ENCODE measurements at regions not wholly inside any gene's neighbourhood (a gene's known extent, or its start where the extent isn't known, plus 50 kb on each side); places are given as distances from the start of the nearest gene placed in this dataset.
"Not testable (repeated sequence)": the region's sequence is repeated elsewhere in the genome, so short reads cannot be mapped to it uniquely, and the experiment has no call there.

DNA sequence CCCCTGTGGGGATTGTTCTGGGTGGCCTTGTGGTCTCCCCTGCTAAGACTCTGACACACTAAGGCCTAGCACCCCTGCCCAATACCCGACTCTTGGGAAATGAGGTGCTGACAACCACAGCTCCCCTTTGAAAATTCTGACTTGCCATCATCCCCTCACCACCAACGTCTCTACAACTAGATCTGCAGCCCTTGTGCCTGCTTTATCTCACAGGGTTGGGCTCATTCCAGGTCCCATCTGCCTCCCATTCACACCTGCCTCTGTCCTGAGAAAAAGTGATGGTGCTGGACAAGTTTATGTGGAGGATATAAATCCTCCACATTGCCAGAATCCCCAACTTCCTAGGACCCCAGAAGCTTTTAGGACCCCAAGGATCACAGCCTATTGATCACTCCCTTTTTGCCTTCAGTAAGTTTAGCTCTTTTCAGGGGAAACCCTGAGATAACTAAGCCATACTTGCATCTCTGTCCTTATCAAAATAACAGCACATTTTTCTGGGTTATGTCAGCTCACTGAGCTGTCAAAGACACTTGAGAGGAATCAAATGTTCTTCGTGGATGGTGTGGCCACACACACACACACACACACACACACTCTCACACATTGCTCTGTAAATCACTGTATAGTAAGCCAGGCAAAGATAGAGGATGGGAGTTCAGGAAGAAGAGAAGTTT, 136.8 kb upstream of the CES5A start:
- no peak for DNase-seq

DNA sequence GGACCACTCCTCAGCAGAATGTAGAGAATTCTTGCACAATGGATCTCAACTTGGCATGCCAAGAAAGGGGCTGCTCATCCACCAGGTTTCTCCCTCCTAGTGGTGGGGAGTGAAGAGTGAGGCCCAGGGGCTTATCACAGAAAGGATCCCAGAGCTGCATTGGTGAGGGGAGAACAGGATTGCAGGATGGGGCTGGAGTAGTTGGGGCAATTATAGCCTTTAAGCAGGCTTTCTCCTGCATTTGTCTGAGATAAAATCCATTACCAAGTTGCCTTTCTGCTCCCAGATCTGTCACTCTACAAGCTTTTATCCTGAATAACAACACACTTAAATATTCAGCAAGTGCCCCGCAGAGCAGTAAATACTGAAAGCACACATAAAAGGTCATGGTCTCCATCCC, 130.8 kb upstream of the CES5A start:
- no peak for DNase-seq

DNA sequence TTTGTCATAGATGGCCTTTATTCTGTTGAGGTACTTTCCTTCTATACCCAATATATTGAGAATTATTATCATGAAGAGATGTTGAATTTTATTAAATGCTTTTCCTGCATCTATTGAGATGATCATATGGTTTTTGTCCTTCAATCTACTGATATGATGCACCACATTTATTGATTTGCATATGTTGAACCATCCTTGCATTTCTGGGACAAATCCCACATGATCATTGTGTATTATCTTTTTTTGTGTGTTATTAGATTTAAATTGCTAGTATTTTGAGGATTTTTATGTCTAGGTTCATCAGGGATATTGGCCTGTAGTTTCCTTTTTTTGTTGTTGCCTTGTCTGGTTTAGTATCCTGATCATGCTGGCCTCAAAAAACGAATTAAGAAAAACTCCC, 124.5 kb upstream of the CES5A start:
- DNase-seq, result no peak

DNA sequence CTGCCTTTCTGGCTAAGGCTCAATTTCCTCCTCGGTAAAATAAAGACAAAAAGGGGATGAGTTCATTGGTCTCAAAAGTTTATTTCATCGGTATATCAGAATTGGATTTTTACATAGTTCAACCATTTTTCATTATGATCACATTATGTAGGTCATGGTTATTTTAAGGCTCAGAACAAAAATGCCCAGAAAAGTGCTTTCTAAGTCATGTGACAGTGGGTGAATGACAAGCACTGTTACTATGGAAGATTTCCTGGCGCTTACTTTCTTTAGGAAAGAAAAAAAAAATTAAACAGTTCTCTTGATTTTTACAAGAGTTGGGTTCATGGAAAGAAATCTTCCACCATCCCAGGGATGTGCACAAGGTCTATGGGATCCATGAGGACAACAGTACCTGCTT, 117.9 kb upstream of the CES5A start:
- no peak for DNase-seq

DNA sequence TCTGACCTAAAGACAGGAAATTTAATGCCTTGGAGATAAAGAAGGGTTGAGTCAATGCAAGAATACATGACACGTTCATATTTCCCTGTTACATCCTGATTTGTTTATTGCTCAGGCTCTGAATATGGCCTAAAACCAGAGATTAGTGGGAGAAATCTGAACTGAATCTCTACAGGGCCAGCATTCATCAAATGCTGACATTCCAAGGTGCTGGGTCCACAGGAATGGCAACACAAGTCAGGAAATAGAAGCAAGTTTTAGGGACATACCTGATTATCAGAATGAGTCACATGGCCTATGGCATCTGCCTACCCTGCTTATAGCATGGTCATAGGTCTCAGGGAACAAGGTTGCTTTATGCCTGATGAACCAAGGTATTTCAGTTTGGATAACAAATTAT, 117.4 kb upstream of the CES5A start:
- DNase-seq, result no peak

DNA sequence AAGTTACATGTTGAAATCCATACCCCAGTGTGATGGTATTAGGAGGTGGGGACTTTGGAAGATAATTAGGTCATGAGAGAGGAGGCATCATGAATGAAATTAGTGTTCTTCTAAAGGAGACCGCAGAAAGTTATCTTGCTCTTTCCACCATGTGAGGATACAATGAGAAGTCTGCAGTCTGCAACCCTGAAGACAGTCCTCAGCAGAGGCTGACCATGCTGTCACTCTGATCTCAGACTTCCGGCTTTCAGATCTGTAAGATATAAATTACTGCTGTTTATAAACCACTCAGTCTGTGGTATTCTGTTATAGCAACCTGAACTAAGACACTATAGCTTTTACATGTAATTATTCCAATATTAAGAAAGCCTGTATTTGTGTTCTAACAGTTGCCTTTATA, 116.7 kb upstream of the CES5A start:
- DNase-seq, result no peak

DNA sequence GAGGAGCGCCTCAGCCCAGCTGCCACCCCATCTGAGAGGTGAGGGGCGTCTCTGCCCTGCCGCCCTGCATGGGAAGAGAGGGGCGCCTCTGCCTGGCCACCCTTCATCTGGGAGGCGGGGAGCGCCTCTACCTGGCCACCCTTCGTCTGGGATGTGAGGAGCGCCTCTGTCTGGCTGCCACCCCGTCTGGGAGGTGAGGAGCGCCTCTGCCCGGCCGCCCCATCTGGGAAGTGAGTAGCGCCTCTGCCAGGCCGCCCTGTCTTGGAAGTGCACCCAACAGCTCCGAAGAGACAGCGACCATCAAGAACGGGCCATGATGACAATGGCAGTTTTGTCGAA, 114.4 kb upstream of the CES5A start:
- no peak for DNase-seq

DNA sequence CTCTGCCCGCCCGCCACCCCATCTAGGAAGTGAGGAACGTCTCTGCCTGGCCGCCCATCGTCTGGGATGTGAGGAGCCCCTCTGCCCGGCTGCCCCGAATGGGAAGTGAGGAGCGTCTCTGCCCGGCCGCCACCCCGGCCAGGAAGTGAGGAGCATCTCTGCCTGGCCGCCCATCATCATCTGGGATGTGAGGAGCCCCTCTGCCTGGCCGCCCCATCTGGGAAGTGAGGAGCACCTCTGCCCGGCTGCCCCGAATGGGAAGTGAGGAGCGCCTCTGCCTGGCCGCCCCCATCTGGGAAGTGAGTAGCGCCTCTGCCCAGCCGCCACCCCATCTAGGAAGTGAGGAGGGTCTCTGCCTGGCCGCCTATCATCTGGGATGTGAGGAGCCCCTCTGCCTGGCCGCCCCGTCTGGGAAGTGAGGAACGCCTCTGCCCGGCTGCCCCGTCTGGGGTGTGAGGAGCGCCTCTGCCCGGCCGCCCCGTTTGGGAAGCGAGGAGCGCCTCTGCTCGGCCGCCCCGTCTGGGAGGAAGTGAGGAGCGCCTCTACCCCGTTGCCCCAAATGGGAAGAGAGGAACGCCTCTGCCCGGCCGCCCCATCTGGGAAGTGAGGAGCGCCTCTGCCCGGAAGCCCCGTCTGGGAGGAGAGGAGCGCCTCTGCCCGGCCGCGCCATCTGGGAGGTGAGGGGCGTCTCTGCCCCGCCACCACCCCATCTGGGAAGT, 113.8 kb upstream of the CES5A start:
- DNase-seq, result not testable (repeated sequence)

DNA sequence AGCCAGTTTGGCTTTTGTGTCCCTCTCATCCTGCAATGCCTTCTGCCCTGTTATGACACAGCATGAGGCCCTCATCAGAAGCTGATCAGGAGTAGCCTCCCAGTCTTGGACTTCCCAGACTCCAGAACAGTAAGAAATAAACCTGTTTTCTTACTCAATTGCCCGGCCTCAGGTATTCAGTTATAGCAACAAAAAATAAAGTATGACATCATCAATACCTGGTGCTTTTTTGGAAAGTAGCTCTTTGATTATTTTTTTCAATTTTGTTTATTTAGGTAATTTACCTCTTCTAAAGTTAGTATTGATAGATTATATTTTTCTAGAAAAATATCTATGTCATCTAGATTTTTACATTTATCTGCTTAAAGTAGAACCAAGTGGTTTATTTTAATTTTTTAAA, 112.8 kb upstream of the CES5A start:
- DNase-seq, result no peak

DNA sequence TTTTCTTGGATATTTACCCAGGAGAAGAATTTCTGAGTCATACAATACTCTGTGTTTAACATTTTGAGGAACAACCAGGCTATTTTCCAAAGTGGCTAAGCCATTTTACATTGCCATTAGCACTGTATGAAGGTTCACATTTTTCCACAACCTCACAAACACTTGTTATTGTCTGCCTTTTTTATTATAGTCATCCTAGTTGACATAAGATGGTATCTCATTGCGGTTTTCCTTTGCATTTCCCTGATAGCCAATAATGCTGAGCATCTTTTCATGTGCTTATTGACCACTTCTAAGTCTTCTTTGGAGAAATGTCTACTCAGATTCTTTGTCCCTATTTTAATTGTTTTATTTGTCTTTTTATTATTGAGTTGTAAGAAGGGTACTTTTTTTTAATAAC, 107.4 kb upstream of the CES5A start:
- no peak for DNase-seq

DNA sequence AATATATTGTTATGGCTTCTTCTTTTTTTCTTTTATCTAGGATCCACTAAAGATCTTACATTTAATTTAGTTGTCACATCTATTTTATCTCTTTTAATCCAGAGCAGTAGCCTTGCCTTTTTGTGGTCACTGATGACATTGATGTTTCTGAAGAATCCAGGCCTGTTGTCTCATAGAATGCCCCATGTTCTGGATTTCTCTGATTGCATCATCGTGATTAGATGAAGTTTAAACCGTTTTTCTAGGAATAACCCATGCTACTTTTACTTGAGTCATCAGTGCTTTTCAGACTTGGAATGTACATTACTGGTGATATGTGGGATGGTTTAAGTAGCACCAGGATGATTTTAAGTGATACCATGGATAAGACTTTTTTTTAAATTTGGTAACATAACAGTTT, 106.4 kb upstream of the CES5A start:
- no peak for DNase-seq

DNA sequence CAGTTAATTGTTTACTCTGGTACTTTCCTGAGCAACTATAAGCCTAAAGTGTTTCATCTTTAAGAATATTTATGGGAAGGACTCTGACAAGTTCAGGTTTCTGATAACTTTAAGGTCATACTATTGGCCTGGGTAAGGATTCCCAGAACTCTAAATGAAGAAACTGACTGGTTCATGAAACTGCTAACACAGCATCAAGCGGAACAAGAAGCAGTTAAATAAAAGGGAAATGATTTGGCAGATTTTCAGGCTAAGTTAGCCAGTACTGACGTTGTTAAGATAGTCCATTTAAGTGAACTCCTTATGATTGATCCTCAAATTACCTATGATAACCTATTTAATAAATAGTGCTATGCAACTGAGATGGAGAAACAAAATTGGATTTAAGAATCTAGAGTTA, 101.6 kb upstream of the CES5A start:
- no peak for DNase-seq

DNA sequence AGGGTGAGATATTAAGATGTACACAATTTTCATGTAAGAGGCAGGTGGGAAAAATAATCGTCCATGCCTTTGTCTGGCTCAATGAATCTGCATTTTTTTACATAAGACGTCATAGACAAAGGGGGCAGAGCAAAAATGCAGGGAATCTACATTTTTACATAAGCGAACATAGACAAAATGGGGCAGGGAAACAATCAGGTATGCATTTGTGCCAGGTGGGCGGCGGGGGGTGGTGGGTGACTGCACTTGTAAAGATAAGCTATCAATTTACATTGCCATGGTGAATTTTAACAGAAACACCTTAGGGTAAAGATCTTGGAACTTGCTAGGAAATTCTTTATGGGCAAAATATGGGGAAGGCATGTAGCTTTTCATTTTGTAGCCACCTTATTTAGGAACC, 96.3 kb upstream of the CES5A start:
- DNase-seq, result no peak

DNA sequence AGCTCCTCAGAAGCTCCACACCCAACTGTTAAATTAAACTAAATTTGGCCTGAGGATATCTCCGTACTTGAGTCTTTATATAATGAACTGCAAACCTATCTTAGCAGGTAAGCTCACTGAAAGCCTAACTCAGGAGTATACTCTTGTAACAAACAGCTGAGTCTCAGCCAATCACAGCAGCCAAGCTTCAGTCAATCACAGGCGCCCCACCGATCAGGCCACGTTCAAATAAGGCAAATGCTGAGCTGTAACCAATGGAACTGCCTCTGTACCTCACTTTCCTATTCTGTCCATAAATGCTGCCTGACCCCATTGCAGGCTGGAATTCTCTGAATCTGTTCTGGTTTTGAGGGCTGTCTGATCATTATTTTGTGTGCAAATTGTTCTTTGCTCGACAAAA, 93.0 kb upstream of the CES5A start:
- no peak for DNase-seq

DNA sequence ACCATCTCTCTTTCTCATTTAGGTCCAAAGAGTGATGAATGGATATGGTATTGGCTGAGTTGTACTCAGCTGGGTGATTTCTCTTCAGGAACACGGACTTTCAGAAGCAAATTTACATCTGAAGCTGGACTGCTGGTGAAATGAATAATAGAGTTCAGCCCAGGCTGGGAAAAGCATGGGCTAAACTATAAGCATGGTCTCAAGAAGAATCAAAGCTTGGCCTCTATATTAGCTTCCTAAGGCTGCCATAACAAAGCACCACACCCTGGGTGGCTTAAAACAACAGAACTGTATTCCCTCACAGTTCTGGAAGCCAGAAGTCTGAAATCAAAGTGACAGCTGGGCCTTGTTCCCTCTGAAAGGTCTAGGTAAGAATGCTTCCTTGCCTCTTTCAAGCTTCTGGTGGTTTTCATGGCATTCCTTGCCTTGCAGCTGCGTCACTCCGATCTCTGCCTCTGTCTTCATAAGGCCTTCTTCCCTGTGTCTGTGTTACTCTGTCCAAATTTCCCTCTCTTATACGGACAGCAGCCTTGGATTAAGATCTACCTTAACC, 89.8 kb upstream of the CES5A start:
- DNase-seq, result no peak

DNA sequence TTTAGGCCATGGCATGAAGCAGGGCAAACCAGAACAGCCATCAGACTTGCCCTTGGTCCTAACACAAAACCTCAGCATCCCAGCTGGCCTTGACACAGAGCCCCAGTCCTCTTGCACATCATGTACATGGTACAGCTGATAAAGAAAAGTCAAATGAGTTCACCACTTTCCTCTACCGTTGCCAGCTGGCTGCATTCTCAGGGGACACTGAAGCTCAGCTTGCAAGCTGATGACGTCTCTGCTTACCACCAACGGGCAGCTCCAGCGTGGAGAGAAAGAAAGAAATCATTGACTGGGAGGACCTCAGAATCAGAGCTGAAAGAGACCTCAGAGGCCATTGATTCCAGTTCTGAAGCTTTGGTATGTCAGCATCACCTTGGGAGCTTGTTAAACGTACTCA, 80.7 kb upstream of the CES5A start:
- DNase-seq, result no peak

DNA sequence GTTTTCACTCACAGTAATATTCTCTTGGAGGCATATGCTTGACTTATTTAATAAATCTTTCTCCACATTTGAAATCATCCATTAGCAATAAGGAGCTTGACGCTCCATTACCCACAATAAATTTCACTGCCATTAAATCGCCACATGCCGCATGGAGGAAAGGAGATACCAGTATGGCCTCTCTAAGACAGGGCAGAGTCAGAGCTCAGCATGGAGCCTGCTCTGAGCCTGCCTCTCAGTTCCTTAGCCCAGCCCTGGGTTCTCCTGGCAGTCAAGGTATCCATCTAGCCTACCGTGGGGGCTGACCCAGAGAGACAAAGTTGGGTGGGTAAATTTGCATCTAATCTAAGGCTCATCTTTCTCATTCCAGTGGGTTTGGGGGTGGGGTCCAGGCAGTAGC, 80.3 kb upstream of the CES5A start:
- DNase-seq, result no peak

DNA sequence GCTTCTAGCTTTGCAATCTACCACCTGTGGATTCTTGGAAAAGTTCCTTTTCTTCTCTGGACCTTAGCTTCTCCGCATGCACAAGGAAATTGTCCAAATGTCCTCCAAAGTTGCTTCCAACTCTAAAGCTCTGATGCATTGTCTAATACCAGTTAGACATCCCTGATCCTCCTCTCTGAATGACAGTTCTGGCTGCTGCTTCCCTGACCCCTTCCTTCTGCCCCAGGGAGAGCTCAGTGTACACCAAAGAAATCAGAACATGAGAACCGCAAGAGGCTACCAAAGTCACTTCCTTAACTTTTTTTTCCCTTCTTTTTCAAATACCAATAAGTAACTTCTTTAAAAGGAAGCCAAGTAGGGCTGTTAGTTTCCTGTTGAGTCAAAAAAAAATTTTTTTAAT, 79.7 kb upstream of the CES5A start:
- no peak for DNase-seq

DNA sequence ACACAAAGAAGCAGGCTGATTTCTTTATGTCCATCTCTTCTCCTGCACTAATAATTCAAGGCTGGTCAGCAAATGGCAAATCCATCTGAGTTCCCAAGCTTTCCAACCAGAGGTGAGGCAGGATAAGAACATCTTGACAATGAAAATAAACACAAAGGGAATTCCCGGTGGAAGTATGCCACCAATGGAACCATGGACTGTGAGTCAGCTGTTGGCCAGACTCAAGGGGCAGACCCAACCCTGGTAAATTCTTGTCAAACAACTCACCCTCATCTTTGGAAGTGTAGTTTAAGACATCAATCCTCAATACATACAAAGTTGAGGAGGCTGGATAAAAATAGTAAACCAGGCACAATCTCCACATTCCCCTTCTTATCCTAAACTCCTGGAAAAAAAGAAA, 74.3 kb upstream of the CES5A start:
- no peak for DNase-seq

DNA sequence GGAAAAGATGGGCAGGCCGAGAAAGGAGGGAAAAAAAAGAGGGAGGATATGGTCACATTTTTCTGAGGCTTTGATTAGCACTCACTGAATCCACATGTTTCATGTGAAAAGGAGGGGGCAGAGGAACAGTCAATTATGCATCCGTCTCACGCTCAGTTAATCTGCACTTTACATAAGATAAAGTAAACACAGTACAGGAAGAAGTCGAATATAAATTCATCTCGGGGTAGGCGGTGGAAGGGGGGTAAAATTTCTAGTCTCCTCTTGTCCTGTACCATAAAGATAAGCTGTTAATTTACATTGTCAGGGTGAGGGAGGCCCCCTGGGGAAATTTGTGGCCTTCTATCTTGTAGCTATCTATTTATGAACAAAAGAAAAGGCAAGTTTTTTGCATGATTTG, 73.1 kb upstream of the CES5A start:
- DNase-seq, result no peak

DNA sequence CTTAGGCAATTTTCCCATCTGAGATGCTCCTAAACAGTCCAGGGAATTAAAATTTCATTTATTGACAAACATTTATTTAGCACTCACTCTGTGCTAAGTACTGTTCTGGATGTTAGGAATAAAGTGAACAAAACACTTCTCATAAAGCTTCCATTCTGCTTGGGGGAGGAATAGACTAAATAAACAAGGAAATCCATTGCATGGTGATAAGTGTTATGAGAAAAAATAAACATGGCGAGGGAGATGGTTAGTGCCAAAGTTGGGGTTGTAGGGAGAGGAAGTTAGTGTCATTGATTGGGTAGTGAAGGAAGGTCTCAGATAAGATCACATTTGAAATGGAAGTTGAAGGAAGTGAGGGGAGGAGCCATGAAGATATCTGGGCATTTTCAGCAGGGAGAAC, 72.2 kb upstream of the CES5A start:
- DNase-seq, result no peak

DNA sequence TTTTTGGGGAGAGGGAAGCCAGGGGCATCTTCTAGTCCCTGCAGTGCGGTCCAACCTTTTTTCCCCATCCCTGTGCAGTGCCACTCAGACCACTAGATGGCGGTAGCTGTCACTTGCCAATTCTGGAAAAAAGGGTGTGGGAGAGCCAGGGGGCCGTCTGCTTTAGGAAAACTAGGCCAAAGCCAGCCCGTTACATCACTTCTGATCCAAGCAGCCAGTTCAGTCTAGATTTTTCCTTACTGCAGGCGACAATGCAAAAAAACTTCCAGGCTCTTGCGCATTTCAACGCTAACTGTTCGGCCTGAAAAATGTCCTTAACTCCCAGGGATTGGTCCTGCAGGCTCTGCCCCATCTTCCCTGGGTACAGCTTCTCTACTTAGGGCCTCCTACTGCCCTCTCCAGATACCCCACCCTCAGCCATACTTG, 69.2 kb upstream of the CES5A start:
- peak; percentile 28 to 43 for DNase-seq

DNA sequence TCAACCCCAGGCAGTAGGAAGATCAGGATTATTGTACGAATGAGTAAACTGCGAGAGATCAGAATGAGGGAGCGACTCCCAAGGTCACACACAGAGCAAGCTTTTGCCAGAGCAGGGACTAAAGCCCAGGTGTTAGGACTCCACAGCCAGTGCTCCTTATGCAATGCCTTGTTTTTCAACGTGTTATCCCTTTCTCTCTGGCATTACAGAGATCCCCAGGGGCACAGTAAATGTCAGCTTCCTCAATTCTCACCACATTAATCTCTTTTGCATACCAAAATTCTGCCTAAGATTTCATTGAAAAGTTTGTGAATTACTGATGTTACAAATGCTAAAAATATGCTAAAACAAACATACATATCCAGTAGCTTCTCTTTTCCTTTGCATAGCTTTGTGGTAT, 68.1 kb upstream of the CES5A start:
- no peak for DNase-seq

DNA sequence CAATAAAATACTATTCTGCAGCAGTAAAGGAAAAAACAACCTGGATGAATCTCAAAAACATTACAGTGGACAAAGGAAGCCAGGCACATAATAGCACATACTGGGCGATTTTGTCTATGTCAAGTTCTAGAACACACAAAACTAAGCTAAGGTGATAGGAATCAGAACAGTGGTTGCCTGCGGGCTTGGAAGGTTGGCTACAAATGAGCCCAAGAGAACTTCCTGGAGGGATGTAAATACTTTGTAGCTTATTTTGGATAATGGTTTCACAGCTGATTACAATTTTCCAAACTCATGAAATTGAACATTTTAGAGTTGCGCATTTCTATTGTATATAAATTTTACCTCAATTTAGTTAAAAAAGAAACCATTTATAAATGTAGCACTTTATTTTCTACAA, 67.6 kb upstream of the CES5A start:
- no peak for DNase-seq

DNA sequence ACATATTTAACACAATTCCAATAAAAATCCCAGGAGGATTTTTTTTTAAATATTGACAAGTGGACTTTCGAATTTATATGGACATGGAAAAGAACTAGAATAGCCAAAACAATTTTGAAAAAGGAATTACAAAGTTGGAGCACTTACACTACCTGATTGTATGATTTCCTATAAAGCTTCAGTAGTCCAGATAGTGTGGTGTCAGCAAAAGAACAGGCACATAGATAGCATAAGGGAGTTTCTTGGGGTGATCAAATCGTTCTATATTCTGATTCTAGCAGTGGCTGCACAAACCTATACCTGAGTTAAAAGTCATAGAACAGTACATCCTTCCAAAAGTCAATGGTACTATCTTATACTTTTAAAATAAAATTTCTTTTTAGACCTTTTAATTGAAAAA, 66.4 kb upstream of the CES5A start:
- no peak for DNase-seq

All from SHP77 (cell line).